ENCODE measurements at regions not wholly inside any gene's neighbourhood (a gene's known extent, or its start where the extent isn't known, plus 50 kb on each side); places are given as distances from the start of the nearest gene placed in this dataset.

- DNase-seq (ENCODE audit: low read depth) = no peak
- no peak for TF ChIP-seq CTCF (IDR thresholded peaks at IDR 0.05; ENCODE audit: insufficient read depth, low read depth, low read length)
- H3K4me3 ChIP-seq (ENCODE audit: low read depth, low read length) = no peak overlapping the region
These were observed 61.6 kb upstream of the PPM1J start for GRCh38 chr1:112776688-112777087.

GRCh38 chr1:112772781-112773180 is 57.6 kb upstream of the PPM1J start:
- H3K4me3 ChIP-seq (ENCODE audit: low read depth, low read length) = no peak overlapping the region
- TF ChIP-seq CTCF (IDR thresholded peaks at IDR 0.05; ENCODE audit: insufficient read depth, low read depth, low read length) = no peak
- no peak for DNase-seq (ENCODE audit: low read depth)

- H3K4me3 ChIP-seq (ENCODE audit: low read depth, low read length) = no peak overlapping the region
- TF ChIP-seq CTCF (IDR thresholded peaks at IDR 0.05; ENCODE audit: insufficient read depth, low read depth, low read length) = no peak
- DNase-seq (ENCODE audit: low read depth) = no peak
These were observed 55.6 kb upstream of the PPM1J start for GRCh38 chr1:112770724-112771123.

- no peak for DNase-seq (ENCODE audit: low read depth)
These were observed 54.5 kb upstream of the PPM1J start for GRCh38 chr1:112769611-112770010.

GRCh38 chr1:112767646-112768045 is 52.5 kb upstream of the PPM1J start:
- DNase-seq (ENCODE audit: low read depth) = no peak
- no peak for TF ChIP-seq CTCF (IDR thresholded peaks at IDR 0.05; ENCODE audit: insufficient read depth, low read depth, low read length)

More at GRCh38 chr1:112769611-112770010, 54.5 kb upstream of the PPM1J start:
- no peak overlapping the region for H3K4me3 ChIP-seq (ENCODE audit: low read depth, low read length)
- TF ChIP-seq CTCF (IDR thresholded peaks at IDR 0.05; ENCODE audit: insufficient read depth, low read depth, low read length) = no peak

More at GRCh38 chr1:112767646-112768045, 52.5 kb upstream of the PPM1J start:
- no peak overlapping the region for H3K4me3 ChIP-seq (ENCODE audit: low read depth, low read length)
